Ovary (tissue), 7 donors: ENCODE measurements at regions not wholly inside any gene's neighbourhood (a gene's known extent, or its start where the extent isn't known, plus 50 kb on each side); places are given as distances from the start of the nearest gene placed in this dataset.
"Not testable (repeated sequence)": the region's sequence is repeated elsewhere in the genome, so short reads cannot be mapped to it uniquely, and the experiment has no call there.

Experiments used
- DNase-seq, 5 donors: peaks; one replicate each; pipeline ENCODE4 v3.0.0-alpha.2; 2019 to 2020
- H3K27ac ChIP-seq, 2 donors: fragments of 200-600 bp; one replicate each; pipeline versions ENCODE4 v1.5.1 to v1.8.0; 2019 to 2022
- H3K27me3 ChIP-seq: fragments of 200-600 bp; one replicate; pipeline ENCODE4 v1.8.0; 2022
- H3K36me3 ChIP-seq: fragments of 200-600 bp; sonication (generic); one replicate; pipeline ENCODE4 v1.5.1; 2019
- H3K4me1 ChIP-seq: one replicate; pipeline ENCODE4 v1.8.1; 2013; ENCODE audit warnings: mild to moderate bottlenecking, moderate library complexity; ENCODE audit not compliant: insufficient read depth
- H3K4me3 ChIP-seq: fragments of 200-600 bp; sonication (generic); one replicate; pipeline ENCODE4 v1.5.1; 2017
- H3K9me3 ChIP-seq, 2 donors: fragments of 200-600 bp in 1 of 2; sonication (generic) in 1 of 2; one replicate each; pipeline versions ENCODE4 v1.5.1 to v1.8.1; 2013 to 2019; ENCODE audit warnings: mild to moderate bottlenecking in 1 of 2, moderate library complexity in 1 of 2
- EP300 ChIP-seq: sonication (generic); formaldehyde crosslinking; IDR thresholded peaks from one replicate; pipeline ENCODE4 v1.6.1; 2017; ENCODE audit warnings: antibody characterized with exemption
- POLR2A ChIP-seq: fragments of 450-650 bp; IDR thresholded peaks from one replicate; pipeline ENCODE4 v1.6.1; 2017; ENCODE audit warnings: antibody characterized with exemption, mild to moderate bottlenecking, moderate library complexity
- WGBS, 3 donors: extraction: QIAGEN DNeasy Blood & Tissue Kit in 1 of 3; methylation state at CpG; one replicate each; pipeline versions ENCODE4 v1.1.5 to v1.1.7; 2013 to 2017; 5-methylcytosine and 5-hydroxymethylcytosine counted together
- intact Hi-C, 4 donors: fragments of 100-400 bp; cut with DNase I; formaldehyde crosslinking; loops; one replicate each; pipeline versions ENCODE4 v1.11.0 to v1.15.1; 2022 to 2023
- TF ChIP-seq, protein P1 (sequence below), 3 donors: fragments of 450-650 bp in 2 of 3; fragments of 200-600 bp in 1 of 3; IDR thresholded peaks; one replicate each; pipeline versions ENCODE4 v1.5.1 to v1.8.0; 2016 to 2022; ENCODE audit warnings: antibody characterized with exemption in 3 of 3, mild to moderate bottlenecking in 1 of 3
- donor health status: DM: no; HTN: no; CAD: no; lungs with moderate emphysema.
- donor health status: DM: no; HTN: no; CAD: no.
- donor health status: Bipolar disorder and iron deficiency.
- donor health status: DM: no; HTN: no; CAD: no.
- donor health status: DM: yes; HTN: yes; CAD: no.

DNA sequence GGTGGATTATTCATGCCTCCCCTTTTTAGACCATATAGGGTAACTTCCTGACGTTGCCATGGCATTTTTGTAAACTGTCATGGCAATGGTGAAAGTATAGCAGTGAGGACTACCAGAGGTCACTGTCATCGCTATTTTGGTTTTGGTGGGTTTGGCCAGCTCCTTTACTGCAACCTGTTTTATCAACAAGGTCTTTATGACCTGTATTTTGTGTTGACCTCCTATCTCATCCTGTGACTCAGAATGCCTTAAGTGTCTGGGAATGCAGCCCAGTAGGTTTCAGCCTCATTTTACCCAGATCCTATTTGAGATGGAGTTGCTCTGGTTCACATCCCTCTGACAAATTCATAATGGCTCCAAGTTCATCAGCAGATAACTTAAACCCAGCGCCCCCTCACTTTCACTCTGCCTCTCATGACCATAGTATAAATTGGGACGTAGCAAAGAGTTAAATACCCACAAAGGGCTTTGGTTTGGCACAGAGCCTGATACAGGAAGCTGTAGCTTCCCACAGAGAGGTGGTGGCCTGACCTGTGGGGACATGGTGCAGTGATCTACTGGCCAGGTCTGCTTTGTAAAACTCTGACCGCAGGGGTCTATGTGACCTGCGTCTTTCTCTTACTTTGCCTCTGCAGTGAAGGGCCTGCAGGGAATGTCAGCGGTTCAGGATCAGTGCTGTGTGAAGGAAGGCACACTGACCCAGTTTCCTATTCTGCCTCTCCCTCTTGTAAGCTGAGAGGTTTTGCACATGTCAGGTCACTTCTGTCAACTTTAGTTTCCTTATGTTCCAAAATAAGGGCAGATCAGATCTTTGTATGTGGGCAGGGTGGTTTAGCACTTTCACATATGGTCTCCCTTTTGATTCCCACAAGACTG, 78.1 kb upstream of the ZNF644 start:
- H3K27ac ChIP-seq = no peak overlapping the region
- H3K9me3 ChIP-seq = no peaks in the 10 kb centered on the region
- intact Hi-C loops = no loop called here
- no peak overlapping the region for H3K4me3 ChIP-seq
- no peaks in the 10 kb centered on the region for H3K36me3 ChIP-seq
- no peaks in the 10 kb centered on the region for H3K27me3 ChIP-seq
- DNase-seq = no peak
- 62 to 68% (median 66%) methylated on average over 7 of the region's 7 CpGs for WGBS, 3 donors
- no peak for TF ChIP-seq EP300
- no peak for TF ChIP-seq POLR2A
- TF ChIP-seq, protein P1, sequence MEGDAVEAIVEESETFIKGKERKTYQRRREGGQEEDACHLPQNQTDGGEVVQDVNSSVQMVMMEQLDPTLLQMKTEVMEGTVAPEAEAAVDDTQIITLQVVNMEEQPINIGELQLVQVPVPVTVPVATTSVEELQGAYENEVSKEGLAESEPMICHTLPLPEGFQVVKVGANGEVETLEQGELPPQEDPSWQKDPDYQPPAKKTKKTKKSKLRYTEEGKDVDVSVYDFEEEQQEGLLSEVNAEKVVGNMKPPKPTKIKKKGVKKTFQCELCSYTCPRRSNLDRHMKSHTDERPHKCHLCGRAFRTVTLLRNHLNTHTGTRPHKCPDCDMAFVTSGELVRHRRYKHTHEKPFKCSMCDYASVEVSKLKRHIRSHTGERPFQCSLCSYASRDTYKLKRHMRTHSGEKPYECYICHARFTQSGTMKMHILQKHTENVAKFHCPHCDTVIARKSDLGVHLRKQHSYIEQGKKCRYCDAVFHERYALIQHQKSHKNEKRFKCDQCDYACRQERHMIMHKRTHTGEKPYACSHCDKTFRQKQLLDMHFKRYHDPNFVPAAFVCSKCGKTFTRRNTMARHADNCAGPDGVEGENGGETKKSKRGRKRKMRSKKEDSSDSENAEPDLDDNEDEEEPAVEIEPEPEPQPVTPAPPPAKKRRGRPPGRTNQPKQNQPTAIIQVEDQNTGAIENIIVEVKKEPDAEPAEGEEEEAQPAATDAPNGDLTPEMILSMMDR (IDR thresholded peaks at IDR 0.05) = no peak
- H3K4me1 ChIP-seq = no peaks in the 10 kb centered on the region

DNA sequence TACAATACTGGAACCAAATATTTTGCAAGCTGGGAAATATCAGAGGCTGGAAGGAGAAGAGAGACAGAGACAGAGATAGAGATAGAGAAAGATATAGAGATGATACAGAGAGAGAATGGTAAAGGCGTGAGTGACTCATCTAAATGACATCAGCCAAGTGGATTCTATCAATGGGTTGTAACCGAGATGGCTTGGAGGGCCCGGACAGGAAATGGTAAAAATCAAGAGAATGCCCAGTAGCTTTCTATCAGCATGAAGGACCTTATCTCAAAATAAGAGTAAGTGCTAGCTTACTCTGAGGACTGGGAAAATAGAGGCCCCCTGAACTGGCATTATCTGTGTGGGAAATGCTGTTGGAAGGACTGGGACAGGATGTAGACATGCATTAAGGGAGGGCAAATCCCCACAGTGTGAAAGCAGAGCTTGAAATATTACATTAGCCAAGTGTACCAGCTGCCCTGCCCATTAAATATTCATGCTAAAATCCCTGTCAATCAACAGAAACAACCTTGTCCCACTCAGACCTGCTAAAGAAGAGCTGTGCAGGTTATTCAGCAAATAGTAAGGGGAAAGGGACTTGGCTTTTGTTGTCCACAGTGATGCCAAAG, 76.6 kb upstream of the ZNF644 start:
- TF ChIP-seq EP300 = no peak
- TF ChIP-seq, protein P1 (IDR thresholded peaks at IDR 0.05) = no peak
- TF ChIP-seq POLR2A = no peak
- H3K27me3 ChIP-seq = no peaks in the 10 kb centered on the region
- H3K4me1 ChIP-seq = no peaks in the 10 kb centered on the region
- DNase-seq = no peak
- H3K9me3 ChIP-seq = no peaks in the 10 kb centered on the region
- no peak overlapping the region for H3K27ac ChIP-seq
- H3K36me3 ChIP-seq = no peaks in the 10 kb centered on the region
- 72 to 76% (median 73%) methylated on average over 3 of the region's 3 CpGs for WGBS, 3 donors
- no peak overlapping the region for H3K4me3 ChIP-seq
- intact Hi-C loops = no loop called here

- H3K4me3 ChIP-seq, H3K36me3 ChIP-seq, H3K9me3 ChIP-seq, H3K27ac ChIP-seq, H3K27me3 ChIP-seq, DNase-seq, intact Hi-C loops, H3K4me1 ChIP-seq: not testable (repeated sequence)
- 91 to 96% (median 95%) methylated on average over 10 of the region's 10 CpGs for WGBS, 3 donors
These were observed 73.5 kb upstream of the ZNF644 start for GRCh38 chr1:91095321-91095720.

- no peak overlapping the region for H3K27ac ChIP-seq
- 27 to 28% (median 28%) methylated on average over 4 of the region's 4 CpGs for WGBS, 3 donors
- no peaks in the 10 kb centered on the region for H3K9me3 ChIP-seq
- no peaks in the 10 kb centered on the region for H3K4me1 ChIP-seq
- H3K27me3 ChIP-seq = no peaks in the 10 kb centered on the region
- no peak for DNase-seq
- intact Hi-C loops = no loop called here
- no peaks in the 10 kb centered on the region for H3K36me3 ChIP-seq
- H3K4me3 ChIP-seq = no peak overlapping the region
- TF ChIP-seq POLR2A (no peak), EP300 (no peak)
- TF ChIP-seq, protein P1 (IDR thresholded peaks at IDR 0.05) = no peak
These were observed 70.7 kb upstream of the ZNF644 start for GRCh38 chr1:91092503-91092902.

GRCh38 chr1:91091812-91092211, 70.0 kb upstream of the ZNF644 start:
- intact Hi-C loops = no loop called here
- H3K27ac ChIP-seq = no peak overlapping the region
- H3K4me3 ChIP-seq = no peak overlapping the region
- TF ChIP-seq EP300 (no peak), POLR2A (no peak)
- TF ChIP-seq, protein P1 (IDR thresholded peaks at IDR 0.05) = no peak
- H3K4me1 ChIP-seq = no peaks in the 10 kb centered on the region
- no peak for DNase-seq
- H3K36me3 ChIP-seq = no peaks in the 10 kb centered on the region
- WGBS, 3 donors = 60 to 71% (median 60%) methylated on average over 7 of the region's 7 CpGs
- H3K27me3 ChIP-seq = no peaks in the 10 kb centered on the region
- H3K9me3 ChIP-seq = no peaks in the 10 kb centered on the region
